Activated T-cell treated with anti-CD3 and anti-CD28 coated beads for 1 hour (primary cell): ENCODE measurements at regions not wholly inside any gene's neighbourhood (a gene's known extent, or its start where the extent isn't known, plus 50 kb on each side); places are given as distances from the start of the nearest gene placed in this dataset.

Experiments
- DNase-seq: peaks from one replicate; pipeline ENCODE4 v3.0.0-alpha.2; 2020; ENCODE audit warnings: low read depth

DNA sequence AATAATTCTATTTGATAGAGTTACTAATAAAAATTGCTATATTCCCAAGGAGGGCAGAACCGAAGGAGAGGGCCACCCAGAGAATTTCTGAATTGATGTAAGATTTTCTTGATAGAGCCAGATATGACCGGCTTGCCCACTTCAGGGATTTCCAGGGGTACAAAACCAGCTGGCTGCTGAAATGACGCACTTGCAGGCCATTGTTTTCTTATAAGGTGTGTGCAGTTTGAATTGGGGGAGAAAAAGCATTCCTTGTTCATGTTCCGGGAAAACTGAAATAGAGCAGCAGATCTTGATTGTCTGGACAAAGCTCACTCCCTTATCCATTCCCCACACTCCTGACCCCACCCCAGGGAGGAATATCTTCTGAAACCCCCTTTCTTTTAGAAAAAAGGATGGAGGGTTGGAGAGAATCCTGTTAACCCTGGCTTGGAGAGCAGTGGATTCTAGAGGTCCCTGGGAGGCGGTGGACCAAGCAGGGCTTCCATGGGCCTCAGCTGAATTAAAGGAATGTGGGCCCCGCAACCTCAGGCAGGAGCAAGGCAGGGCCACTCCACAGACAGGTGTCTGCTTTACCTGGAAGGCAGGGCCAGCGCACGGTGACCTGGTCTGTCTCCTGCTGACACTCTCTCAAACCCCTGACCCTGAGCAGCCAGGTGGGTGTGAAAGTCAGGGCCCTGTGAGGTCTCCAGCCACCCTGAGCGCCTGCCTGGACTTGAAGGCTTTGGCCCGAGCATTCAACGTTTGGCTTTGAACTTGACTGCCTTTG is 96.4 kb downstream of the TMEM170B start:
- DNase-seq = no peak

DNA sequence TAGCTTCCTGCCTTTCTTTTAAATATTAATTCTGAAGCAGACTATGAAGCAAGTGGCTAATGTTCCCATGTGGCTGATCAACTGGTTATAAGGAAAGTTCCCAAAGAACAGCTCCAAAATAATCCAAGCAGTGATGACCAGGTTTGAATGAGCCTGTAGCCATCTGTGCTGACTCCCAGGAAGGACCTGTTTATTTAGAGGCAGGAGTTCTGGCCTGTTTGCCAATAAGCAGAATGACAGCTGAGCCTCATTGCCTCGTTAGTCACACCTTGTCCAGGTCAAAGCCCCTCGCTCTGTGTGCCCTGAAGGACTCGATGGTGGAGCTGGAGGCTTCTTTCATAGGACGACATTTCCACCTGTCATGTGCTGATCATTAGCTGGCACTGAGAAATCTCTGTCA is 97.4 kb downstream of the TMEM170B start:
- DNase-seq = no peak

DNA sequence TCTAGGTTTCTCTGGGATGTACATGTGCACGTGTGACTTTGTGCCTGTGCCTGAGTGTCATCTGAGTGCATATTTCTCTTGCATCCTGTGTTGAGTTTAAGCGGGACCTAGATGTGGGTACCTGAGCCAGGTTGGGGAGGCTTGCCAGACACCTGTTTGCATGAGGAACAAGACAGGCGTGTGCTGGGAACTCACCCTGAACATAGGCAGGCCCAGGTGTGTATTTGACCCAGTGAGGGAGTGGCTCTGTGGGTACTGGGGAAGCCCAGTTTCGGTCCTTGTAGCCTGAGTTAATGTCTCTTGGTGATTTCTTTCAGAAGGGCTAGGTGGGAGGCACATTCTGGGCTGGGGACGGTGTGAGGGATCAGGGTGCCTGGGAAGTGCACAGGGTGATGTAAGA is 98.6 kb downstream of the TMEM170B start:
- DNase-seq = no peak

DNA sequence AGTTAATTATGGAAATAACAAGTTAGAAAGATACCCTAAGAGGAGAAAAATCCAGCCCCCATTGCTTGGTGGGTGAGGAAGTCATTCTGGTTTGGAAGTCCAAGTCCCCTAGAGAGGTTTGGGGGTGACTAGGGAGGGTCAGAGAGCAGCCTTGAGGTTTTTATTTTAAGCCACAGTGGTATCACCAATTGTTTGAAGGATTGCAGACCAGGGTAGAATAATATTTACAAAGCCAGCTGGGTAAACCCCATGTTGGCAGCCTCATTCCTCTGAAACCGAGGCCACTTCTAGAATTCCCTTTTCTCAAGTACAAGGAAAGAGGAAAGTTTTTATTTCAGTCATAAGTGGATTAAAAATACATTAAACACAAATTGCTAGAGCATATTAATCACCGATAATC is 99.7 kb downstream of the TMEM170B start:
- no peak for DNase-seq

DNA sequence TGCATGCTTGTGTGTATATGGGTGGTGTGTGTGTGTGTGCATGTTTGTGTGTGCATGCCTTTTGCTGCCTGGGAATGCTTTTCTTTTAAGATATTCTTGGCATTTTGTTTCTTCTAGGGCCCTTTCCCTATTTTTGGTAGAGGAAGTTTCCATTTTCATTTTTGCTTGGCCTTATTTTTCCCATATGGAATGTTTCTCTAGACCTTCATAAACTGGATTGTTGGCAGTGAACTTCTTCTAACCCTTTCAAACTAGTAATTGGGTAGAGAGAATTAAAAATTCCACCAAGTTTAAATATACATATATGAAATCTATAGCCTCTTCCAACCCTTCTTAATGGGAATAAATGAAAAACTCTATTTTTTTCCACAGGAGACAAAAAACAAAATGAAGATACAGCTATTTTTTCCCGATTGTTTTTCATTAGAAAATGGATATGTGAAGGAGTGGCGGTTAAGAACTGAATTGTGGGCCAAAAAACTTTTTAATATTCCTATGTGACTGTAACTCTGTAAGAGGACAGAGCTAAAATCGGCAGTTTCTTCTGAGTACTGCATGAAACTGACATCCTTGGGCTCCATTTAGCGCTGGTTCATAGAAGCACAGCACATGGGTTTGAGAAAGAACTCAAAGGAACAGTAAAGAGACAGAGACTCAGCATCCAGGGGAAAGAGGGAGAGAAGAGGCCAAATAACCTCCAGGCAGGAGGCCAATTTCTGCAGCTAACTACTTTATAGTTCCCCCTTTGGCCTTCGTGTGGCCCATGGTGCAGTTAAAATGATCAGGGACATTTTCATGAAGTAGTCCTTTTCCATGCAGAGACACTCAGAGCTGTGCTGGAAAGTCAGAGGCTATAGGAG is 102.1 kb downstream of the TMEM170B start:
- no peak for DNase-seq

DNA sequence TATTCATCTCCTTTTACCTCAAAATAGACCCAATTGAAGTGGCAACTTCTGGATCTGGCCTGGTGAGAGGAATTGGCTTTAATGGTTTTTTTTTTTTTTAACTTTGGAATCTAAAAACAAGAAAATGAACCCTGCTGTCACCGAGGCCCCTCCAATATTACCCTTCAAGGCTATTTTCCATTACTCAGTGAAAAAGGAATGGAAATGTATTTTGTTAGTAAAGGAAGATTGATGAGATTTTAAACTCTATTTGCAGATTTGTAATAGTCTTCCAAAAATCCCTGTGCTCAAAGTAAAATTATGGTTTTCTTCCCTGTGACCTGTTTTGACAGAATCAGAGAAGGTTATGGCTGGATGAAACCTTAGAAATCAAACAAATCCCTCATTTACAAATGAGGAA is 102.9 kb downstream of the TMEM170B start:
- no peak for DNase-seq

DNA sequence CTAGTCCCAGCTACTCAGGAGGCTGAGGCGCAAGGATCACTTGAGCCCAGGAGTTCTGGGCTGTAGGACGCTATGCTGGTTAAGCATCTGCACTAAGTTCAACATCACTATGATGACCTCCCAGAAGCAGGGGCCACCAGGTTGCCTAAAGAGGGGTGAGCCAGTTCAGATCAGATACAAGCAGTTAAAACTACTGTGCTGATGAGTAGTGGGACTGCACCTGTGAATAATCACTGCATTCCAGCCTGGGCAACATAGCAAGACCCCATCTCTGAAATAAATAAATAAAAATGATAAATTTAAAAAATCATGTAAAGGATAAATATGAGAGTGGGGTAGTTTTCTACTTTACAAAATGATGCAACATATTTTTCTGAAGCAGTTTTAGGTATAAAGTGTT is 106.5 kb downstream of the TMEM170B start:
- DNase-seq = no peak

DNA sequence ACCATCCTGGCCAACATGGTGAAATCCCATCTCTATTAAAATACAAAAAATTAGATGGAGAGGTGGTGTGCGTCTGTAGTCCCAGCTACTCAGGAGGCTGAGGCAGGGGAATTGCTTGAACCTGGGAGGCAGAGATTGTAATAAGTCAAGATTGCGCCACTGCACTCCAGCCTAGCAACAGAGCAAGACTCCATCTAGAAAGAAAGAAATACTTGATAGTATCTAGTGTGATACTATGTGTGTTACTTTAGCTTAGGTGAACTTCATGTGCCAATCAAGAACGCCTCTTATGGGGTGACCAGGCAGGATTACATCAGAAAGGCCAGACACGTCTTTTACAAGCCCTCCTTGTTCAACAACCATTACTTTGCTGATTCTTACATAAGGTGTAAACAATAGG is 107.1 kb downstream of the TMEM170B start:
- DNase-seq = no peak

DNA sequence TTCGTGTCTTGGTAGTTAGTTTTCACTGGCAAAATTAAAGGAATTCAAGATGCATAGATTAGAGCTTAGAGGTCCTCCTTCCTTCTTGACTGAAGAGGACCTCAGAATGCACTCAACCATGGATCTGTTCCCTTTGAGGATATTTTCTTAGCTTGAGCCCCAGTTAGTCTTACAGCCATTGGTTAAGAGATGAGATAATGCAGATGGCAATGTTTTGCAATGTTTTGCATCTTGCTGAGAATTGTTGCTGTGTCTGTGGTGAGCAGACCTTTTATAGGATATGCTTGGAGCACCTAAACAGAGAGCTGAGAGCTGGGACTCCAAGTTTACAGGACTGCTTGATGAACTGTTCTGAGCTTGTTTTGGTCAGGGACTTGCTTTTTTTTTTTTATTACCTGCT is 107.5 kb downstream of the TMEM170B start:
- DNase-seq = no peak

DNA sequence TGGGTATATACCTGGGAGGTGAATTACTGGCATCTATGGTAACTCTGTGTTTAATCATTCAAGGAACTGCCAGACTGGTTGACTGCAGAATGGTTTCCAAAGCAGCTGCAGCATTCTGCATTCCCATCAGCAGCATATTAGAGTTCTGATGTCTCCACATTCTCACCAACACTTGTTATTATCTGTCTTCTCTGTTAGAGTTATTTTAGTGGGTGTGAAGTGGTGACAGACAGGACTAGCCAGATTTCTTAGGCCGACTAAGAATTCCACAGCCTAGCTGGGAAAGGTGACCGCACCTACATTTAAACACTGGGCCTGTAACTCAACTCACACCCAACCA is 110.9 kb downstream of the TMEM170B start:
- no peak for DNase-seq

DNA sequence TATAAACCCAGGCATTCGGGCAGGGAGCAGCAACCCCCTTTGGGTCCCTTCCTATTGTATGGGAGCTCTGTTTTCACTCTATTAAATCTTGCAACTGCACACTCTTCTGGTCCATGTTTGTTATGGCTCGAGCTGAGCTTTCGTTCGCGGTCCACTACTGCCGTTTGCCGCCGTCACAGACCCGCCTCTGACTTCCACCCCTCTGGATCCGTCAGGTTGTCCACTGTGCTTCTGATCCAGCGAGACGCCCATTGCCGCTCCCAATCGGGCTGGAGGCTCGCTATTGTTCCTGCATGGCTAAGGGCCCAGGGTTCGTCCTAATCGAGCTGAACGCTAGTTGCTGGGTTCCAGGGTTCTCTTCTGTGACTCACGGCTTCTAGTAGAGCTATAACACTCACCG is 111.3 kb downstream of the TMEM170B start:
- no peak for DNase-seq

DNA sequence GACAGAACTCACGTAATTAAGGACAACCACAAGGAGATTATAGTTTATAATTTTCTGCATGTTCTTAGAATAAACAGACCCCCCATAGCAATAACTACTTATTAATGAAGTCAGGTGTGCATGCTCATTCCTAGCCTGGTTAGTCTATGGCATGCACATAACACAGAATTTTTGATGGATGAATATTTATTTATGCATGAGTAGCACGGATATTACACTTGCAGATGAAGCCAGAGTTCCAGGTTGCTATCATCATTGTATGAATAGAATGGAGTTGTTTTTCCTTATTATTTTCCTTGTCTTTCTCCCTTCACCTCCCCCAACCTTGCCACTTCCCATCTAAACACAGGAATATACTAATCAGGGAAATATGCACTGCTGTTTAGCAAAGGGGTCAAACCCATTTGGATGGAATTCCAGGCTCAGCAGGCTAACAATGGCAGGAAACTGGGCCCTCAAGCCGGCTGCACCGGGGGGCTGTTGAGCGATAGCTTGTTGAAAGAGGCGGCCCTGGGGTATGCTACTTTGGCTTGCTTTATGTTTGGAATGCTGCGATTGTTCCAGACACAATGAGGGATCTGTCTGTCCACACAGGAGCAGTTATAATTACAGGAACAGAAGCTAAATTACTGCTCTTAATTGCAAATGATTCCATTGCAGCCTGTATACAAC is 112.6 kb downstream of the TMEM170B start:
- no peak for DNase-seq

DNA sequence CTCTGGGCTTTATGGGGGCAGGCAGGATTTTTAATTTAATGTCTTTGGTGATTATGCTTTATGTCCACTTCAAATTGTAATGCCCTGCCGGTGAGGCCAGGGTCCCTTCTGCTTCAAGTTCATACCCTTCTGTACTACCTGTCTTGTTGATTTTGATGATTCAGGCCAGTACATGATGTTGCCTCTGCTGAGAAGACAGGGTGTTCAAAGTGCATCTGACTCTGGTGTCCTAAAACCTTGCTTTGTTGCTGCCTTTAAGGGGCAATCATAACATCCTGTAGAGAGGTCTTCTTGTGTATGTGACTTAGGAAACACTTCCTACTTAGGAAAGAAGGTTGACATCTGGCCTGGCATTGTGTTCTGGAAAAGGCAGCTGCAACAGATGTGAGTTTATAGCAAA is 113.2 kb downstream of the TMEM170B start:
- no peak for DNase-seq

DNA sequence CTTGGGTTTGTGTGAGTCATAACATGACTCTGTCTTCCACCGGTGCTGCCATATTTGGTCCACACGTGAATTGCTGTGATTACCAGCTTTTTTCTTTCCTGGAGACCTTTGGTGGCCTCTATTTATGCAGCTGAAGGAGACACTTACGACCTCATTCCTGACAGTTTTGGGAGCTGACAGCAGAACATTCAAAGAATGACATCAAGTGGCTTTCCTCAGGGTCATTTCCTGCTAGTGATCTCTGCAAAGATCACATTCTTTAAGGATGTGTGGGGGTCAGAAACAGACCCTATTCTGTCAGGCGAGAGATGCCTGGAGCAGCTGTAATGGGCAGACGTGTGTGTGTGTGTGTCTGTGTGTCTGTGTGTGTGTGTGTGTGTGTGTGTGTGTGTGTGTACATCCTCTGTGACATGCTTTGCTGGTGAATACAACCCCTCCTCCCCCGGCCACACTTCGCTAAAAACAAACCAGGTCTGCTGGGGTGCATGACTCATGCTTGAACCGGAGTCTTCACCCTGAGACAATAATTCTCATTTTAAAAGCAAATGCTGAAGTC is 115.6 kb downstream of the TMEM170B start:
- peak; percentile 19 for DNase-seq

DNA sequence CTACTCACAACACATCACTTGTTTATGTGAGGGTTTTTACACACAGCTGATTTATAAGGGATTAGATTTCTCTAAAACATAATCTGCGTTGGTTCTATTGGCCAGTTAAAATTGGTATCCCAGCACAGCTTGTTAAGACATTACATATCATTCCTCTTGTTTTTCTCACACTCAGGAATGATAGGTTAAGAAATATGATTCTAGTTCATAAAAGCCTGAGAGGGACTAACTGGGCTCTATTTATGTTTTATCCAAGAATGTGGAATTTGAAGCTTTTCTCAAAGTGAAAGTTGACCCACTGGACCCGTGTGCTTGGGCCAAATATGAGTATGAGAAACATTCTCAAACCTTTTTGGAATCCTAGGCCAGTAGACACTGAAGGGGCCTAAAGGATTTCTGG is 117.3 kb downstream of the TMEM170B start:
- no peak for DNase-seq

DNA sequence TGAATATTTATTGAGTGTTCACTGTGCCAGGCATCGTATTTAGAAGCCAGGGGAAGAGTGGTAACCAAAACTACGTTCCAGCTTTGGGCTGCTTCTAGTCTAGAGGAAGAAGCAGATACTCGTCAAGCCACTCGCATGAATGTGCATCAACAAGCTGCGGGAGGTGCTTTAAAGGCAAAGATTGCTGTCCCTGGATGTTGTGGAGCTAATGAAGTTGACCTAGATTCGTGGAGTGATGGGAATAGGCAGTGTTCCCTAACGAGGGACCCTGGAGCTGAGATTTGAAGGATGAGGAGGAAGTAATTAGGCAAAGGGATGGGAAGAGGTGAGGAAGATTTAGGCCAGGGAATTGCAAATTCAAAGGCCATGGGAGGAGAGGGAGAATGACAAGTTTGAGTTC is 118.9 kb downstream of the TMEM170B start:
- DNase-seq = no peak

DNA sequence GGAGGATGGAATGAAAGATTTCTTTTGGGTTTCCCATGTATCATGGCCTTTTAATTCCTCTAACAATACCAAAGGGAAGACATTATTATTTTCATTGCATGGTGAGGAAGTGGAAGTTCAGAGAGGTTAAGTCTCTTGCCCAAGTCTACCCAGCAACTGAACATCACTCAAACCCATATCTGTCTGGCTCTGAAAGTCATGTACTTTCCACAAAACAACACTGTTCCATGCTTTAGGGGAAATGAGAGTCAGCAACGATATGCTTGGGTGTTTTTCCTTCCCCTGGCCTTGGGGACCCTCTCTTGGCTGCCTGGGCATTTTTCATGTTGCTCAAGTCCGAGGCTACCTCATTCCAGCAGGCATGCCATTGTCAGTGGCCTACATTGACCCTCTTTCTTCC is 118.8 kb downstream of the ADTRP start:
- DNase-seq = no peak

DNA sequence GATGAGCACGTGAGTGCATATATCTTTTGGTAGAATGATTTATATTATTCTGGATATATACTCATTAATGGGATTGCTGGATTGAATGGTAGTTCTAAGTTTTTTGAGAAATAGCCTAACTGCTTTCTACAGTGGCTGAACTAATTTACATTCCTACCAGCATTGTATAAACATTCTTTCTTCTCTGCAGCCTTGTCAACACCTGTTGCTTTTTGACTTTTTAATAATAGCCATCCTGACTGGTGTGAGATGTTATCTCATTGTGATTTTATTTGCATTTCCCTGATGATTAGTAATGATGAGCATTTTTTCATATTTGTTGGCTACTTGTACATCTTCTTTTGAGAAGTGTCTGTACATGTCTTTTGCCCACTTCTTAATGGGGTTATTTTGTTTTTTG is 116.3 kb downstream of the ADTRP start:
- no peak for DNase-seq

DNA sequence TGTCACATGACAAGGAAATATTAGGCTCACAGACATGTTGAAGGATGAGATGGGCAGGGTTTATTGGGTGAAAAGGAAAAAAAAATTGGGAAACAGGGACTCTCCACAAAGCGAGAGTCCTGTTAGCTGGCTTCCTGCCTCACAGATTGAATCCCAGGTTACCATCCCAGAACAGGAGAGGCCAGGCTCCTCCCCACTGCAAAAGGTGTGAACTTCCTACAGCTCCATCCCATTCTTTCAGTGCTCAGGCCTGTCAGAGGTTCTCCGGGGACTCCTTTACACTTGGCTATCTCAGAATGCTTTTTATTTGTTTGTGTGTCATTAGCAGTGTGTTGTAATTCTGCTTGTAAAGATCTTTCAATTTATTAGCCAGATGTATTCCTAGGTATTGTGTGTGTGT is 115.1 kb downstream of the ADTRP start:
- DNase-seq = no peak
